GM18520 (cell line): ENCODE measurements at regions not wholly inside any gene's neighbourhood (a gene's known extent, or its start where the extent isn't known, plus 50 kb on each side); places are given as distances from the start of the nearest gene placed in this dataset.
"Not testable (repeated sequence)": the region's sequence is repeated elsewhere in the genome, so short reads cannot be mapped to it uniquely, and the experiment has no call there.

ENCODE experiments used
- ATAC-seq: cut with Tn5 transposase; IDR thresholded peaks from one replicate; pipeline ENCODE4 v1.9.1; 2021; ENCODE audit not compliant: unreplicated experiment

DNA sequence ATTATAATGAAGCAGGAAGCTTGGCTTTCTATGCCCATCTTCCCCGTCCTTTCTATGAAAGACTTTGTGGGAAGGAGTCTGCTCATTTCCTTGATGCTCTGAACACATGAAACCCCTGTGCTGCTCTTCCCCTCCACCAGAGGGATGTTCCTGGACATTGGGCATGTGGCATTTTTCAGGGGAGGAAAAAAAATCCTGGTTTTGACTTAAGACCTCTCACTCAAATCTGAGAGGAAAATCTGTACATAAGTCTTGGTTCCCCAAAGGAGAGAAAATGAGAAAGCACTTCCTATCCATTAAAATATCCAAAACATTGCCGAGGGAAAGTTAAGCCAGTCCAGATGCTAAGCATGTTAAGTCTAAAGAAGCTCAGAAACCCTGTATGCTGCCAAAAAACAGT is 393.0 kb downstream of the PAX1 start:
- no peak for ATAC-seq

GRCh38 chr20:22093122-22093521 is 387.7 kb downstream of the PAX1 start:
- ATAC-seq = no peak

- no peak for ATAC-seq
Observed at GRCh38 chr20:22088882-22089281, 383.4 kb downstream of the PAX1 start.

DNA sequence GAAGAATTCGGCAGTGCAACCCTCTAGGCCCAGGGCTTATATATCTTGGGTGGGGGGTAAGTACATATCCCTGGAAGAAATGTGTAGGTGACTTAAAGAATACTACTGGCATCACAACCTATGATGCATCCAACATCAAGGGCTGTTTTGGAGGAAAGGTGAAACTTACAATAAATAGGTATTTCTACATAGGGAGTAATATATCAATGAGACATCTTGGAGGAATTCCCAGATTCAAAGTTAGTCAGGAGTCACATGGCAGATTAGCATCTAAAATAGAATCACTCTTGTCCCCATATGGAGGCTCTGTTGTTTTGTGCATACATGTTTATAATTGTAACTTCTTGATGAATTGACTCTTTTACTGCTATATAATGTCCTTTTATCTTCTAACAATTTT is 375.5 kb downstream of the PAX1 start:
- ATAC-seq = no peak

DNA sequence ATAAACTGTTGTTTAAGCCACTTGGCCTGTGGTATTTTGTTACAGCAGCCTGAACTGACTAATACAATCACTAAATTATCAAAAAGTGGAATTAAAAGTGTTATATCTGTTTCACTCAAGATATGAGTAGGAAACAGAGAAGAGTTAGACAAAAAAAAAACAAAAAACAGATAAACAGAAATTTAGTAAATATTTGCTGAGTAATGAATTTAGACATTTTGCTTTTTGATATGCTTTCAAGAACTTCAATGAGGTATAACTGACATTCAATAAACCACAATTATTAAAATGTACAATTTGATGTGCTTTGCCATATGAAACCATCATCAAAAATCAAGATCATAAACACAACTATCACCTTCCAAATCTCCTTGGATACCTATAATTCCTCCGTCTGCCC is 369.2 kb downstream of the PAX1 start:
- ATAC-seq = no peak

DNA sequence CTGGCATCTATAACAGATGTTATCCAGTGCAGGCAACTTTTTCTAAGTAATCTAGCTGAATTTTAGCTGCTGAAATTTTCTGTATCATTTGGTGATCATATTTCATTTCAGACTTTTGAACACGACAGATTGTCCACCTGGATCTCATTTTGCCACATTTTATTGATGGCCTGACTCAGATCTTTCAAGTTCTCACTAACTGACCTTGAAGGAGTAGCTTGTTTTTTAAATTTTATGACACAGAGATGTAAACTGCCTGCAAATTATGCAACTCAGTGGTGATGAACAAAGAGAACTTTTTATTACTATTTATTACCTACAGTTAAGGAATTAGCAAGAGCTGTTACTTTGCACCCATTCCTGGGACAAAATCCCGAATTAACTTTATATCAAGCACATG is 366.4 kb downstream of the PAX1 start:
- ATAC-seq = no peak

DNA sequence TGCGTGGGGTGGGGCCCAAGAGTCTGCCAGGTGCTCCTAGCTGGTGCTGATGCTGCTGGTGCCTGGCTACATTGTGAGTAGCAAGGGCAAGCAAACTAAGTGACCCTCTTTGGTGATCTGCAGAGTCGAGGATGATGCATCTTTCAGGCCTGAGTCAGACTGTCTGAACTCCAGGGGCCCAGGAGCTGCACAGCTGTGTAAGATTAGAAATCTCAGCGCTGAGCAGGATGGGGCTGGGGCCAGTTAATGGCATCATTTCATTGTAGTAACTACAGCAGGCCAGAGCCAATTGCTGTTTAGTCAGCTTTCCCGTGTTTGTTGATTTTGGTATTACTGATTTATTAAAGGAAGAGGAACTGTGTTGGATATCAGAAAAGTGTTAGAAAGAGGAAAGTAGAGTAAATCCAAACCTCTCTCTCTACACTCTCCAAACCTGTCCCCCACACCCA is 365.2 kb downstream of the PAX1 start:
- no peak for ATAC-seq

DNA sequence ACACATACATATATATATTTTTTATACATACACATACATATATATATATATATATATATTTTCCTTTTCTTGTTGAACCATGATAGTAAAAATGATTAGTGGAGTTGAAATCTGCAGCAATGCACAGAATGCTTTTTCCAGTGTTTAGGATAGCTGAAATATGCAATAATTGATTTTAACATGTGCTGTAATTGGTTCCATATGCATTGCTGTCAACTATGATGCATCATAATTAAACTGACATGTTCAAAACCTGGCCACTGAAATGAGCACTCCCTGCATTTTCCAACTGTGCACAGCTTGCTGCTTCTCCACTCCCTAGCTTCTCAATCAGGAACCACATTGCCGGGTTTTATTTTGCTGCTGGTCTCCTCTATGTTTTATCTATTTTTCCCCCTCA is 358.3 kb downstream of the PAX1 start:
- ATAC-seq = no peak

DNA sequence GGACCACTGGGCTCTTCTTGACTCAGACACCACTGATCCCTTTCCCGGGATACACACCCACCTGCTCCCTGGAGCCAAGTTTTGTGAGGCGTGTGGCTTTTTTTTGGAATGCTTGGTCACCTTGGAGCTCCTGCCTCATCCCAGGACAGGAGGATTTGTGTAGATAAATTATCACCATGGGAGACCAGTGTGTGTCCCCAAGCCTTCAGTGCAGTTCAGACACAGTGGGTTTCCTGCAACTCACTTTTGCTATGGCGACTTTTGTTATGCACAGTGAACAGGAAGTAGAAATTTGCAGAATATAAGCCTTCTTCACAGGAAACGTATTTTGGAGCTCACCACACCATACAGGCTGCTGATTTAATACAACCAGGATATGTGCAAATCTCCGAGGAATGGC is 357.4 kb downstream of the PAX1 start:
- ATAC-seq = no peak

GRCh38 chr20:22060610-22061009 is 355.1 kb downstream of the PAX1 start:
- ATAC-seq = no peak

GRCh38 chr20:22058746-22059145 is 353.3 kb downstream of the PAX1 start:
- no peak for ATAC-seq

GRCh38 chr20:22055981-22056380 is 350.5 kb downstream of the PAX1 start:
- ATAC-seq = no peak

GRCh38 chr20:22052025-22052650 is 346.7 kb downstream of the PAX1 start:
- no peak for ATAC-seq

- not testable (repeated sequence) for ATAC-seq
Observed at GRCh38 chr20:22045956-22046507, 340.6 kb downstream of the PAX1 start.

DNA sequence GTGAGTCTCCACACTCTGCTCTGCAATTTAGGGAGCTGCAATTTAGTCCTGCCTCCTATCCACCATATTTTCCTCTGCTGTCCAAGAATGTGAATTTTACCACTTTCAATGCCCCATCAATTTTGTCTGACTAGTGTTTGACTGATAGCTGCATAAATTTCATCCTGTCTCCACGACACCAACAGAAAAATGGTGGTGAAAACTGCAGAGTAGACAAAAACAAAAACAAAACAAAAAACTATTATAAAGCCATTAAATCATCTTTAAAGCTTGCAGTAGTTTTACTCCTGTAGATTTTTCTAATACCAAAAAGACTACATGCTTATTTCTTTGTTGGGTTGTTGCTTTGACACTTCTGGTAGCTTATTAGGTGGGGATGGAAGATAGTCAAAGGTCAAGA is 322.0 kb downstream of the PAX1 start:
- ATAC-seq = no peak

DNA sequence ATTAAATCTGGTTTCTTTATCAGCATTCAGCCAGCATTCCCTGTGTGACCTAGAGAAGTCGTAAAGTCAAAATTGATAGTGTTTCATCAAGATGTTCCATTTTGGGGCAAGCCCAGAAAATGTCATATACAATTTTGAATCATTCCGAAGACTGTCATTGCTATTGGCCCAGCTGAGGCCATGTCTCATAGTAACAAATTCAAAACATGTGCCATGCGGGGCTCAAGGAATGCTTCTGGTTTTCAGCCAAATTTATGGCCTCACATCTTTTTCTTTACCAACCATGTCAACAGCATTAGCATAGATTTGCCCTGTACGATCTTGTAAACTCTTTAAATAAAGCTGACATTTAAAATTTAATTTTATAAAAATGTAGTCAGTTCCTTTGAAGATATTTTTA is 314.7 kb downstream of the PAX1 start:
- no peak for ATAC-seq

- no peak for ATAC-seq
Observed at GRCh38 chr20:22008456-22008855, 303.0 kb downstream of the PAX1 start.

DNA sequence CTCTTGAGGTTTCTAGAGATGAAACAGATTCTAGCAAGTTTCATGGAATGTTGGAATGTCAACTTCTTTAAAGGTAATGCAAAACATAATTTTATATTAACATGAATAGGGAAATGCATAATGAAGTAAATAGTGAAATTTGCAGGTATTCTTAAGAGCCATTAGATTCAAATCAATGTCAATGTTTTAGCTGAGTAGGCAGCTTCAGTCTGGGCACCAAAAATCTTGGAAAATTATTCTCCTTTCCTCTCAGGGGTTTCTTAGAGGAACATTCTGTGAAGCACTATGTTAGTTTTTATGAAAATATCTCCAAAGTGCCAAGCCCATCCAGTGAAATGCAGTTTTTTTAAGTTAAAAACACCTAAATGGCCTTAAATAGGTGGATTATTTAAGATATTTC is 300.8 kb downstream of the PAX1 start:
- ATAC-seq = no peak

DNA sequence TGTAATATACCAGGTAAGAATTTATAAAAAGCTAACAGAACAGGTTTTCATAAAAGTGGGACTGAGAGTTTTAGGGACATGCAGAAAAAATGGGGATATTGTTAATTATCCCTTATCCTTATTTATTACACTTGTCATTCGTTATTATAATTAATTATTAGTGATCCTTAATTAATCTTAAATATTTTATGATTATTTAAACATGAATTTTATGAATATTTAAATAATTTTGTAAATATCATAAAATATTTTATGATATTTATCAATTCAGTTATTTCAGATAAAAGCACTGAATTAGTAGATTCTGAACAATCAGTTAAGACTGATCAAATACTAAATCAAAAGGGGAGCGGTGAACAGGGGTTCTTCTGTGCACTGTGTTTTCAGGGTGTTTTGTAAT is 300.1 kb downstream of the PAX1 start:
- ATAC-seq = no peak

DNA sequence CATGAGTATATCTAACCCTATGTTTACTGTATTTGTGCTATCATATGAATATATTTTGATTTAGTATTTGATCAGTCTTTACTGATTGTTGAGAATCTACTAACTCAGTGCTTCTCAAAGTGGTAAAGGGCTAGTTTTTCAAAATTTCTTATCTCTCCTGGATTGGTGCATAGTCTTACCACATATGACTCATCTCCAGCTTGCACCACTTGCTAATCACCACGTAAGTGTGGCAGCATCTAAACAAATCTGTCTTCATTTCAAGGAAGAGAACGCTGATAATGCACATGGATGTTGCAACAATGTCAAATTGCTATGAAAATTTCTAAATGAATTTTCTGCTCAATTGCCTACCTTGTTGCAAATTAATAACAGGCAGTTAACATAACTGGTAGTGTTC is 299.5 kb downstream of the PAX1 start:
- ATAC-seq = no peak

DNA sequence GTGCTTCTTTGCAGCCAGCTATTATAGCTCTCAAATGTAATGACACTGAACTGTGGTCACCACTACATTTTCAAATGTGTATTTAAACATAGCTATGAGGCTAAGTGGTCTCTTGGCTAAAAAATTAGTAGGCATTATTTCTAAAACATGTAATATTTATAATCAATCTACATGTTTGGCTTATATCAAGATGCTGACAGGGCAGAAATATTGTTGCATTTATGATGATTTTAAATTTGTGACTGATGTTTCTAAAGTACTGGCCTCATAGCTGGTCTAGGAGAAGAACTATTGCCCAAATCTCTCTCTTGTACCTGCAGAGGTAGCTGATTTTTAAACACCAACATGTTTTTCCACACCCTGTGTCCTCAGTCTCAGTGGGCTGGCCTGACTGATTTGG is 298.2 kb downstream of the PAX1 start:
- no peak for ATAC-seq

DNA sequence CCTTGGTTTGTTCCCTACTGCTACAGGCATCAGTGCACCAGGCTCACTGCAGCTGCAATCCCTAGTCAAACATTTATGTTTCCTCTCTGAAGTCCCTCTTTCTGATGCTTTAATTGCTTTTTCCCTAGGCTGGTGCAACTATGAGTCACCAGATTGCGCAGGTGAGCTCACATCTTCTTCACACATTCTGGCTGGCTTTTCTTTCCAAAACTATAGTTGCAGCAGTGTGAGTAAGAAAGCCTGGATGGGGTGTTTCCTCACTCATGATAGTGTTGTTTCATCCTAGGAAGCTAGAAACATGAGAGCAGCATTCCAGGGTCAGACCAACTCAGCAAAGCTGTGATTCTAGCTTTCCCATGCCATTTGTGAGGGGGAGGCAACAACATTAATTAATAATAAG is 296.4 kb downstream of the PAX1 start:
- ATAC-seq = no peak

- ATAC-seq = no peak
Observed at GRCh38 chr20:21995461-21995860, 290.0 kb downstream of the PAX1 start.
